PC-3 (cell line): ENCODE measurements at regions not wholly inside any gene's neighbourhood (a gene's known extent, or its start where the extent isn't known, plus 50 kb on each side); places are given as distances from the start of the nearest gene placed in this dataset.

ENCODE experiments used
- ATAC-seq: fragments of 200-7000 bp; cut with Tn5 transposase; 2 replicates; pipeline ENCODE4 v1.9.1; 2020; ENCODE audit warnings: mild to moderate bottlenecking, moderate library complexity
- BruUV-seq: library from RNA; stranded (reverse); fragments of 400-500 nt; replicated peaks from 2 replicates; lab custom pipeline; 2021; lab: Mats Ljungman, UMichigan
- CTCF ChIA-PET: fragments of 300-600 bp; sonication (Branson Sonifier 250); formaldehyde crosslinking; loops from one replicate; lab custom pipeline; 2022; ENCODE audit warnings: antibody characterized with exemption; lab: Charles Lee
- POLR2A ChIA-PET: fragments of 300-600 bp; sonication (Branson Sonifier 250); formaldehyde crosslinking; loops from one replicate; lab custom pipeline; 2022; ENCODE audit warnings: antibody characterized with exemption; ENCODE audit not compliant: unreplicated experiment; lab: Charles Lee
- DNase-seq: peaks from one replicate; pipeline ENCODE4 v3.0.0-alpha.2; 2015
- H2AFZ ChIP-seq: fragments of 300-600 bp; sonication (generic); 2 replicates; pipeline ENCODE4 v1.6.0; 2016; ENCODE audit warnings: antibody characterized with exemption, low read length
- H3F3A ChIP-seq: fragments of 300-600 bp; sonication (generic); one replicate; pipeline ENCODE4 v1.6.0; 2017; ENCODE audit warnings: antibody characterized with exemption, low read length, control low read depth, mild to moderate bottlenecking; ENCODE audit not compliant: unreplicated experiment
- H3K27ac ChIP-seq: fragments of 300-600 bp; sonication (generic); 2 replicates; pipeline ENCODE4 v1.5.1; 2016; ENCODE audit warnings: mild to moderate bottlenecking, low read length
- H3K27me3 ChIP-seq: fragments of 300-600 bp; sonication (generic); 2 replicates; pipeline ENCODE4 v1.6.1; 2016; ENCODE audit warnings: low read length, mixed read lengths
- H3K36me3 ChIP-seq: fragments of 300-600 bp; sonication (generic); 2 replicates; pipeline ENCODE4 v1.6.1; 2016; ENCODE audit warnings: low read depth, mixed run types, low read length, mixed read lengths
- H3K4me1 ChIP-seq: fragments of 300-600 bp; sonication (generic); 2 replicates; pipeline ENCODE4 v1.5.1; 2016; ENCODE audit warnings: low read length; ENCODE audit not compliant: insufficient read depth
- H3K4me2 ChIP-seq: fragments of 300-600 bp; sonication (generic); 2 replicates; pipeline ENCODE4 v1.6.0; 2016; ENCODE audit warnings: low read length
- H3K4me3 ChIP-seq: fragments of 300-600 bp; sonication (generic); 2 replicates; pipeline ENCODE4 v1.5.1; 2016; ENCODE audit warnings: mild to moderate bottlenecking, low read length, mixed read lengths
- H3K79me2 ChIP-seq: fragments of 300-600 bp; sonication (generic); 2 replicates; pipeline ENCODE4 v1.6.1; 2017; ENCODE audit warnings: low read length, mixed read lengths
- H3K9ac ChIP-seq: fragments of 300-600 bp; sonication (generic); 2 replicates; pipeline ENCODE4 v1.6.0; 2016; ENCODE audit warnings: mild to moderate bottlenecking, low read length
- H3K9me2 ChIP-seq: fragments of 300-600 bp; sonication (generic); replicated peaks from 2 replicates; pipeline ENCODE4 v1.6.1; 2016; ENCODE audit warnings: mixed run types, low read length, mixed read lengths
- H3K9me3 ChIP-seq: fragments of 300-600 bp; sonication (generic); 2 replicates; pipeline ENCODE4 v1.6.1; 2016; ENCODE audit warnings: low read length, mixed read lengths
- H4K20me1 ChIP-seq: fragments of 300-600 bp; sonication (generic); 2 replicates; pipeline ENCODE4 v1.6.1; 2016; ENCODE audit warnings: low read length, mixed read lengths
- CTCF ChIP-seq: fragments of 300-600 bp; sonication (generic); conservative IDR thresholded peaks from 2 replicates; pipeline ENCODE4 v1.5.1; 2017; ENCODE audit warnings: antibody characterized with exemption, low read depth, mild to moderate bottlenecking, low read length
- EZH2 ChIP-seq: fragments of 300-600 bp; sonication (generic); IDR thresholded peaks from one replicate; pipeline ENCODE4 v1.6.1; 2017; ENCODE audit warnings: antibody characterized with exemption, mild to moderate bottlenecking, low read length; ENCODE audit not compliant: unreplicated experiment
- EZH2phosphoT487 ChIP-seq: fragments of 300-600 bp; sonication (generic); IDR thresholded peaks from 2 replicates; pipeline ENCODE4 v1.6.1; 2018; ENCODE audit warnings: mild to moderate bottlenecking, antibody characterized with exemption, low read length, borderline replicate concordance
- intact Hi-C: fragments of 100-400 bp; cut with micrococcal nuclease; formaldehyde crosslinking; loops from 2 replicates; pipeline ENCODE4 v1.9.0; 2023

- no peaks in the 10 kb centered on the region for H3K9me3 ChIP-seq
- ATAC-seq (no peak), DNase-seq (no peak)
- no peak overlapping the region for H2AFZ ChIP-seq
- no peaks in the 10 kb centered on the region for H3K36me3 ChIP-seq
- no TSS peak for BruUV-seq
- intact Hi-C loops, result no loop called here
- H3K27ac ChIP-seq, result no peak overlapping the region
- no peak for TF ChIP-seq EZH2
- no peak for TF ChIP-seq CTCF
- no peak for TF ChIP-seq EZH2phosphoT487
- H3K4me1 ChIP-seq, result no peaks in the 10 kb centered on the region
- H3K79me2 ChIP-seq, result no peaks in the 10 kb centered on the region
- CTCF ChIA-PET, result no interaction called here
- H3K9ac ChIP-seq, result no peak overlapping the region
- H4K20me1 ChIP-seq, result no peaks in the 10 kb centered on the region
- no peaks in the 10 kb centered on the region for H3F3A ChIP-seq
- POLR2A ChIA-PET, result no interaction called here
- peaks cover 13% of the 10 kb centered on the region; the same call in 1 of the 2 replicates for H3K27me3 ChIP-seq
- H3K9me2 ChIP-seq, result no peaks in the 10 kb centered on the region
- H3K4me3 ChIP-seq, result no peak overlapping the region
- no peak overlapping the region for H3K4me2 ChIP-seq
Measured at GRCh38 chr6:131349199-131349598, 213.9 kb downstream of the AKAP7 start.

- POLR2A ChIA-PET, result no interaction called here
- Histone ChIP-seq H3K27ac (no peak overlapping the region), H3K27me3 (peaks cover 10% of the 10 kb centered on the region; the same call in 1 of the 2 replicates), H3K79me2 (no peaks in the 10 kb centered on the region), H2AFZ (no peak overlapping the region), H3K4me2 (no peak overlapping the region), H3K9me2 (no peaks in the 10 kb centered on the region), H4K20me1 (no peaks in the 10 kb centered on the region), H3F3A (no peaks in the 10 kb centered on the region), H3K9ac (no peak overlapping the region), H3K4me1 (no peaks in the 10 kb centered on the region), H3K36me3 (no peaks in the 10 kb centered on the region), H3K4me3 (no peak overlapping the region), H3K9me3 (no peaks in the 10 kb centered on the region)
- no peak for TF ChIP-seq CTCF
- TF ChIP-seq EZH2, result no peak
- TF ChIP-seq EZH2phosphoT487, result no peak
- intact Hi-C loops, result no loop called here
- ATAC-seq, result no peak
- no TSS peak for BruUV-seq
- no peak for DNase-seq
- CTCF ChIA-PET, result no interaction called here
Measured at GRCh38 chr6:131353106-131353505, 217.8 kb downstream of the AKAP7 start.

GRCh38 chr6:131353876-131354275 is 218.6 kb downstream of the AKAP7 start:
- ATAC-seq, result no peak
- ChIA-PET CTCF (no interaction called here), POLR2A (no interaction called here)
- Histone ChIP-seq H3K9me2 (no peaks in the 10 kb centered on the region), H3F3A (no peaks in the 10 kb centered on the region), H3K36me3 (no peaks in the 10 kb centered on the region), H3K9ac (no peak overlapping the region), H4K20me1 (no peaks in the 10 kb centered on the region), H3K4me2 (no peak overlapping the region), H3K27me3 (peaks cover 10% of the 10 kb centered on the region; the same call in 1 of the 2 replicates), H3K4me3 (no peak overlapping the region), H3K9me3 (no peaks in the 10 kb centered on the region), H3K79me2 (no peaks in the 10 kb centered on the region), H3K27ac (no peak overlapping the region), H3K4me1 (no peaks in the 10 kb centered on the region), H2AFZ (no peak overlapping the region)
- DNase-seq, result no peak
- no TSS peak for BruUV-seq
- intact Hi-C loops, result no loop called here
- no peak for TF ChIP-seq EZH2phosphoT487
- no peak for TF ChIP-seq EZH2
- TF ChIP-seq CTCF, result no peak
